Ovary (tissue), 7 donors: ENCODE measurements at regions not wholly inside any gene's neighbourhood (a gene's known extent, or its start where the extent isn't known, plus 50 kb on each side); places are given as distances from the start of the nearest gene placed in this dataset.

Source experiments
- DNase-seq, 5 donors: peaks; one replicate each; pipeline ENCODE4 v3.0.0-alpha.2; 2019 to 2020
- H3K27ac ChIP-seq, 2 donors: fragments of 200-600 bp; one replicate each; pipeline versions ENCODE4 v1.5.1 to v1.8.0; 2019 to 2022
- H3K27me3 ChIP-seq: fragments of 200-600 bp; one replicate; pipeline ENCODE4 v1.8.0; 2022
- H3K36me3 ChIP-seq: fragments of 200-600 bp; sonication (generic); one replicate; pipeline ENCODE4 v1.5.1; 2019
- H3K4me1 ChIP-seq: one replicate; pipeline ENCODE4 v1.8.1; 2013; ENCODE audit warnings: mild to moderate bottlenecking, moderate library complexity; ENCODE audit not compliant: insufficient read depth
- H3K4me3 ChIP-seq: fragments of 200-600 bp; sonication (generic); one replicate; pipeline ENCODE4 v1.5.1; 2017
- H3K9me3 ChIP-seq, 2 donors: fragments of 200-600 bp in 1 of 2; sonication (generic) in 1 of 2; one replicate each; pipeline versions ENCODE4 v1.5.1 to v1.8.1; 2013 to 2019; ENCODE audit warnings: mild to moderate bottlenecking in 1 of 2, moderate library complexity in 1 of 2
- EP300 ChIP-seq: sonication (generic); formaldehyde crosslinking; IDR thresholded peaks from one replicate; pipeline ENCODE4 v1.6.1; 2017; ENCODE audit warnings: antibody characterized with exemption
- POLR2A ChIP-seq: fragments of 450-650 bp; IDR thresholded peaks from one replicate; pipeline ENCODE4 v1.6.1; 2017; ENCODE audit warnings: antibody characterized with exemption, mild to moderate bottlenecking, moderate library complexity
- WGBS, 3 donors: extraction: QIAGEN DNeasy Blood & Tissue Kit in 1 of 3; methylation state at CpG; one replicate each; pipeline versions ENCODE4 v1.1.5 to v1.1.7; 2013 to 2017; 5-methylcytosine and 5-hydroxymethylcytosine counted together
- intact Hi-C, 4 donors: fragments of 100-400 bp; cut with DNase I; formaldehyde crosslinking; loops; one replicate each; pipeline versions ENCODE4 v1.11.0 to v1.15.1; 2022 to 2023
- TF ChIP-seq, protein P1 (sequence below), 3 donors: fragments of 450-650 bp in 2 of 3; fragments of 200-600 bp in 1 of 3; IDR thresholded peaks; one replicate each; pipeline versions ENCODE4 v1.5.1 to v1.8.0; 2016 to 2022; ENCODE audit warnings: antibody characterized with exemption in 3 of 3, mild to moderate bottlenecking in 1 of 3
- donor health status: DM: no; HTN: no; CAD: no; lungs with moderate emphysema.
- donor health status: DM: no; HTN: no; CAD: no.
- donor health status: Bipolar disorder and iron deficiency.
- donor health status: DM: no; HTN: no; CAD: no.
- donor health status: DM: yes; HTN: yes; CAD: no.

DNA sequence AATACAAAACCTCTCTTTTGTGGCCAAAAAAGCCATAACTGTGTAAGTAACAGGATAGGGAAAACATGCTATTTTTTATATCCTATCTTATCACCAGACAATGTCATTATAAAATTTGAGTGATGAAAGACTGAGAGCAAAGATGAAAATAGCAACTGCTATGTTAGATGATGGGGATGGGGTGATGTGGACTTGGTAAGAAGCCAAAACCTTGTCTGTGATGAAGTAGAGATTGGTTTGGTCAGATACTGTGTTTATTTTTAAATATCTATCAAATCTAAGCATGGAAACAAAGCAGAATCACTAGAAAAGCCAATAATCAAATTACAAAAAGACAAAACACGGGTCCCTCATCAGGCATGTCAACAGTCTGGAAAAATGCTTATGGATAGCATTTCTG, 631.1 kb upstream of the NR5A2 start:
- Histone ChIP-seq H3K9me3 (no peaks in the 10 kb centered on the region), H3K27me3 (no peaks in the 10 kb centered on the region), H3K4me3 (no peak overlapping the region), H3K4me1 (no peaks in the 10 kb centered on the region), H3K36me3 (no peaks in the 10 kb centered on the region), H3K27ac (no peak overlapping the region)
- intact Hi-C loops, result no loop called here
- TF ChIP-seq, protein P1, sequence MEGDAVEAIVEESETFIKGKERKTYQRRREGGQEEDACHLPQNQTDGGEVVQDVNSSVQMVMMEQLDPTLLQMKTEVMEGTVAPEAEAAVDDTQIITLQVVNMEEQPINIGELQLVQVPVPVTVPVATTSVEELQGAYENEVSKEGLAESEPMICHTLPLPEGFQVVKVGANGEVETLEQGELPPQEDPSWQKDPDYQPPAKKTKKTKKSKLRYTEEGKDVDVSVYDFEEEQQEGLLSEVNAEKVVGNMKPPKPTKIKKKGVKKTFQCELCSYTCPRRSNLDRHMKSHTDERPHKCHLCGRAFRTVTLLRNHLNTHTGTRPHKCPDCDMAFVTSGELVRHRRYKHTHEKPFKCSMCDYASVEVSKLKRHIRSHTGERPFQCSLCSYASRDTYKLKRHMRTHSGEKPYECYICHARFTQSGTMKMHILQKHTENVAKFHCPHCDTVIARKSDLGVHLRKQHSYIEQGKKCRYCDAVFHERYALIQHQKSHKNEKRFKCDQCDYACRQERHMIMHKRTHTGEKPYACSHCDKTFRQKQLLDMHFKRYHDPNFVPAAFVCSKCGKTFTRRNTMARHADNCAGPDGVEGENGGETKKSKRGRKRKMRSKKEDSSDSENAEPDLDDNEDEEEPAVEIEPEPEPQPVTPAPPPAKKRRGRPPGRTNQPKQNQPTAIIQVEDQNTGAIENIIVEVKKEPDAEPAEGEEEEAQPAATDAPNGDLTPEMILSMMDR (IDR thresholded peaks at IDR 0.05), result no peak
- TF ChIP-seq EP300 (no peak), POLR2A (no peak)
- DNase-seq, result no peak
- 51 to 58% (median 52%) methylated on average over 1 of the region's 1 CpG for WGBS, 3 donors

DNA sequence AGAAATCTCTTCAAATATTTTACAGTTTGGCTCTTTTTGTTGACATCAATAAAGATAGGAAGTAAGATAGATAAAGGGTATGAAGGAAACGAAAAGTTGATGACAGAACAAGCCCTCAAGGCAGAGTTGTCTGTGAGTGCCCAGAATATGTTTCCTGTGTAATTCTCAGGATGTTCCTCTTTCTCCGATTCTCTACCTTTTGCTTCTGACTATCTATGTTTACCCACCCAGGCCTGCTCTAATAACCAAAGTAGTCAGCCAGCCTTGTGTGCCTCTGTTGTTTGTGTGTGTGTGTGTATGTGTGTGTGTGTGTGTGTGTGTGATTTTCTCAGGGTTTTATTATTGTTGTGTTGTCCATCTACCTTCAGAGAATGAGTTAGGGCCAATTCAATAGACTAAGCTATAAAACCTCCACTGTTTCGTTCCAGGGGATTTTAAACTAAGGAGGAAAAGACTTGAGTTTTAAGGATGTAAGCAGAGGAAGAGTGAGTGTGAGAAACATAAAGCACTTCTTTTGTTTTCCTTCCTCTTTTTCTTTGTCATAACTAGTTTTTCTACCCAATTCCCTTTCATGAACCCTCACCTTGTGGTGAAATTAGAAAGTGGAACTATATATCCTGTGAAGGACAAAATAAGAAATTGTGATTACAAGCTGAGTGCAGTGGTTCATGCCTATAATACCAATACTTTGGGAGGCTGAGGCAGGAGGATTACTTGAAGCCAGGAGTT, 627.4 kb upstream of the NR5A2 start:
- 66 to 70% (median 70%) methylated on average over 3 of the region's 3 CpGs for WGBS, 3 donors
- no peaks in the 10 kb centered on the region for H3K36me3 ChIP-seq
- H3K27ac ChIP-seq, result no peak overlapping the region
- H3K4me3 ChIP-seq, result no peak overlapping the region
- no peak for DNase-seq
- intact Hi-C loops, result no loop called here
- no peaks in the 10 kb centered on the region for H3K27me3 ChIP-seq
- H3K4me1 ChIP-seq, result no peaks in the 10 kb centered on the region
- H3K9me3 ChIP-seq, result no peaks in the 10 kb centered on the region
- TF ChIP-seq, protein P1 (IDR thresholded peaks at IDR 0.05), result no peak
- TF ChIP-seq POLR2A (no peak), EP300 (no peak)

DNA sequence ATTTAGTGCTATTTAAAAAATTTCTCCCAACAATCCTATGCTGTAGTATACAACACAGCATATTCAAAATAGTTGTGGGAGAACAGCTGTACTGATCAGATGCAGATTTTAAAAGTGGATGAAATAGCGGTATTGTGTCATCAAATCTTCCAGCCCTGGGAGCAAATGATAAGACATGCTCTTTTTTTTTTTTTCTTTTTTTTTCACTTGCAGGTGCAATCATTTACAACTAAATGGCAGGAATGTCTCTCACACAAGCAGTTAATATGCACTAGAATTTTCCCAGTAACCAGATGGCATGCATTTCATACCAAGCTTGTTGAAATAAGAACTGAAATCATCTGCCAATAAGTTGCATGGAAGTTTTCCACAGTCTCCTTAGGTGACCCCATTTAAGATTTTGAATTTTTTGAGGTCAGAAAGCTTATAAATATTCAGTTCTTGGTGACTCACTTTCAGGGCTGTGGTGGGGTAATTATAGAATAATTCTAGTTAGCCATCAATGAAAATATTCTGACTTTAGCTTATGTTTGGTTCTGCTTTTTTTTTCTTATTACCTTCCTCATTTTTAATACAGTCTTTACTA, 623.9 kb upstream of the NR5A2 start:
- no peaks in the 10 kb centered on the region for H3K4me1 ChIP-seq
- 38 to 63% (median 60%) methylated on average over 1 of the region's 1 CpG for WGBS, 3 donors
- intact Hi-C loops, result no loop called here
- no peak overlapping the region for H3K27ac ChIP-seq
- TF ChIP-seq EP300 (no peak), POLR2A (no peak)
- TF ChIP-seq, protein P1 (IDR thresholded peaks at IDR 0.05), result no peak
- DNase-seq, result no peak
- H3K9me3 ChIP-seq, result no peaks in the 10 kb centered on the region
- H3K4me3 ChIP-seq, result no peak overlapping the region
- H3K36me3 ChIP-seq, result no peaks in the 10 kb centered on the region
- H3K27me3 ChIP-seq, result no peaks in the 10 kb centered on the region

DNA sequence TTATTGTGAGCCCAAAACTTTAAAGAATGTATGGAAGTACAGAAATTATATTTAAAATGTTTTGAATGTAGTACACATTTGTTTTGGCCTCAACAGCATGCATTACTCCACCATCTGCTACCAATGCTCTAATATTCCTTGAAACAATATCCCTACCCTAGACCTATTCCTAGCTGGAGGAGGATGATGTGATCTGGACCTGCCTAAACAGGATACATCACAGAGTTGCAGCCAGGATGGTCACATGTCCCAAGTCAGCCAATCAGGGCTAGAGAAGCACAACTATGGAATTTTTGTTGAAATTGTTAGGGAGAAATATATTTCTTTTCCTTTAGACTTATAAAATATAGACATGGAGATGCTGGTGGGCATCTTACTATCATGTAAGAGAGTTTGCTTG, 623.3 kb upstream of the NR5A2 start:
- Histone ChIP-seq H3K27ac (no peak overlapping the region), H3K4me1 (no peaks in the 10 kb centered on the region), H3K36me3 (no peaks in the 10 kb centered on the region), H3K9me3 (no peaks in the 10 kb centered on the region), H3K27me3 (no peaks in the 10 kb centered on the region), H3K4me3 (no peak overlapping the region)
- intact Hi-C loops, result no loop called here
- DNase-seq, result no peak
- no peak for TF ChIP-seq EP300
- TF ChIP-seq, protein P1 (IDR thresholded peaks at IDR 0.05), result no peak
- TF ChIP-seq POLR2A, result no peak
